ENCODE measurements at regions not wholly inside any gene's neighbourhood (a gene's known extent, or its start where the extent isn't known, plus 50 kb on each side); places are given as distances from the start of the nearest gene placed in this dataset.
"Not testable (repeated sequence)": the region's sequence is repeated elsewhere in the genome, so short reads cannot be mapped to it uniquely, and the experiment has no call there.

- TF ChIP-seq ZNF660 (tag by site-specific recombination; IDR thresholded peaks at IDR 0.05) (no peak), ZNF26 (tag by site-specific recombination; IDR thresholded peaks at IDR 0.05) (no peak), ZNF10 (tag by site-specific recombination; IDR thresholded peaks at IDR 0.05) (no peak), ZSCAN16 (tag by site-specific recombination; IDR thresholded peaks at IDR 0.05) (no peak), ZNF221 (tag by site-specific recombination; IDR thresholded peaks at IDR 0.05; ENCODE audit: borderline replicate concordance) (no peak), ZNF391 (tag by site-specific recombination; IDR thresholded peaks at IDR 0.05; ENCODE audit: borderline replicate concordance, low read depth) (no peak)
- no peaks in the 10 kb centered on the region for H3K36me3 ChIP-seq (ENCODE audit: control insufficient read depth in 2 of 2, insufficient read depth in 1 of 2, low read length in 2 of 2)
- H3K27ac ChIP-seq (ENCODE audit: extremely low read depth, low read depth, low read length): no peak overlapping the region
- H3K4me1 ChIP-seq (ENCODE audit: control insufficient read depth, insufficient read depth, low read length): no peaks in the 10 kb centered on the region
- POLR2A ChIA-PET: no interaction called here
- no peak overlapping the region for H3K4me3 ChIP-seq (ENCODE audit: low read depth, low read length)
- CTCF ChIA-PET: no interaction called here
- H3K9me3 ChIP-seq (ENCODE audit: control insufficient read depth, insufficient read depth, low read depth, low read length): no peaks in the 10 kb centered on the region
Measured at GRCh38 chr21:9837946-9838737, 683.2 kb upstream of the TPTE start.

- TF ChIP-seq ZNF488 (tag by site-specific recombination; IDR thresholded peaks at IDR 0.05) (no peak), ZNF654 (tag by site-specific recombination; IDR thresholded peaks at IDR 0.05; ENCODE audit: low read depth) (no peak), WT1 (tag by site-specific recombination; IDR thresholded peaks at IDR 0.05) (no peak), TCF7L2 (IDR thresholded peaks at IDR 0.05; ENCODE audit: borderline replicate concordance, low read depth, low read length) (no peak), ZNF610 (tag by site-specific recombination; IDR thresholded peaks at IDR 0.05; ENCODE audit: borderline replicate concordance) (no peak), TRIM28 (IDR thresholded peaks at IDR 0.05; ENCODE audit: borderline replicate concordance, low read length) (no peak), ZNF521 (tag by site-specific recombination; IDR thresholded peaks at IDR 0.05) (no peak), ZNF544 (tag by site-specific recombination; IDR thresholded peaks at IDR 0.05) (no peak)
- H3K4me3 ChIP-seq (ENCODE audit: low read depth, low read length): no peak overlapping the region
- ChIA-PET CTCF (no interaction called here), POLR2A (no interaction called here)
- H3K27ac ChIP-seq (ENCODE audit: extremely low read depth, low read depth, low read length): no peak overlapping the region
- H3K4me1 ChIP-seq (ENCODE audit: control insufficient read depth, insufficient read depth, low read length): no peaks in the 10 kb centered on the region
- H3K36me3 ChIP-seq (ENCODE audit: control insufficient read depth in 2 of 2, insufficient read depth in 1 of 2, low read length in 2 of 2): no peaks in the 10 kb centered on the region
- H3K9me3 ChIP-seq (ENCODE audit: control insufficient read depth, insufficient read depth, low read depth, low read length): no peaks in the 10 kb centered on the region
Measured at GRCh38 chr21:9838738-9839642, 682.4 kb upstream of the TPTE start.

- H3K4me3 ChIP-seq (ENCODE audit: low read depth, low read length); H3K9me3 ChIP-seq (ENCODE audit: control insufficient read depth, insufficient read depth, low read depth, low read length); CTCF ChIA-PET; POLR2A ChIA-PET; H3K27ac ChIP-seq (ENCODE audit: extremely low read depth, low read depth, low read length); H3K36me3 ChIP-seq (ENCODE audit: control insufficient read depth in 2 of 2, insufficient read depth in 1 of 2, low read length in 2 of 2); H3K4me1 ChIP-seq (ENCODE audit: control insufficient read depth, insufficient read depth, low read length): not testable (repeated sequence)
Measured at GRCh38 chr21:9844106-9844505, 677.3 kb upstream of the TPTE start.

GRCh38 chr21:9847511-9847910 is 673.9 kb upstream of the TPTE start:
- H3K4me1 ChIP-seq (ENCODE audit: control insufficient read depth, insufficient read depth, low read length); CTCF ChIA-PET; H3K27ac ChIP-seq (ENCODE audit: extremely low read depth, low read depth, low read length); POLR2A ChIA-PET; H3K36me3 ChIP-seq (ENCODE audit: control insufficient read depth in 2 of 2, insufficient read depth in 1 of 2, low read length in 2 of 2); H3K4me3 ChIP-seq (ENCODE audit: low read depth, low read length); H3K9me3 ChIP-seq (ENCODE audit: control insufficient read depth, insufficient read depth, low read depth, low read length): not testable (repeated sequence)

- H3K9me3 ChIP-seq (ENCODE audit: control insufficient read depth, insufficient read depth, low read depth, low read length); CTCF ChIA-PET; H3K4me3 ChIP-seq (ENCODE audit: low read depth, low read length); H3K36me3 ChIP-seq (ENCODE audit: control insufficient read depth in 2 of 2, insufficient read depth in 1 of 2, low read length in 2 of 2); POLR2A ChIA-PET; H3K27ac ChIP-seq (ENCODE audit: extremely low read depth, low read depth, low read length); H3K4me1 ChIP-seq (ENCODE audit: control insufficient read depth, insufficient read depth, low read length): not testable (repeated sequence)
Measured at GRCh38 chr21:9851166-9851565, 670.2 kb upstream of the TPTE start.

- H3K27ac ChIP-seq (ENCODE audit: extremely low read depth, low read depth, low read length); CTCF ChIA-PET; POLR2A ChIA-PET; H3K4me3 ChIP-seq (ENCODE audit: low read depth, low read length); H3K4me1 ChIP-seq (ENCODE audit: control insufficient read depth, insufficient read depth, low read length); H3K36me3 ChIP-seq (ENCODE audit: control insufficient read depth in 2 of 2, insufficient read depth in 1 of 2, low read length in 2 of 2); H3K9me3 ChIP-seq (ENCODE audit: control insufficient read depth, insufficient read depth, low read depth, low read length): not testable (repeated sequence)
Measured at GRCh38 chr21:9851695-9852094, 669.7 kb upstream of the TPTE start.

- H3K36me3 ChIP-seq (ENCODE audit: control insufficient read depth in 2 of 2, insufficient read depth in 1 of 2, low read length in 2 of 2); POLR2A ChIA-PET; H3K4me3 ChIP-seq (ENCODE audit: low read depth, low read length); H3K27ac ChIP-seq (ENCODE audit: extremely low read depth, low read depth, low read length); H3K4me1 ChIP-seq (ENCODE audit: control insufficient read depth, insufficient read depth, low read length); CTCF ChIA-PET; H3K9me3 ChIP-seq (ENCODE audit: control insufficient read depth, insufficient read depth, low read depth, low read length): not testable (repeated sequence)
Measured at GRCh38 chr21:9857563-9857962, 663.8 kb upstream of the TPTE start.
